Endothelial cell of umbilical vein (primary cell): ENCODE measurements at regions not wholly inside any gene's neighbourhood (a gene's known extent, or its start where the extent isn't known, plus 50 kb on each side); places are given as distances from the start of the nearest gene placed in this dataset.

Source experiments
- BruUV-seq: library from RNA; stranded (reverse); fragments of 400-500 nt; replicated peaks from 2 replicates; lab custom pipeline; 2021; lab: Mats Ljungman, UMichigan
- CTCF ChIA-PET: fragments of 300-600, 350-600 bp; sonication (Branson Sonifier 250); formaldehyde crosslinking; loops from one replicate; lab custom pipeline; 2021; ENCODE audit warnings: antibody characterized with exemption, inconsistent platforms; lab: Charles Lee
- POLR2A ChIA-PET: fragments of 300-600, 350-600 bp; sonication (Branson Sonifier 250); formaldehyde crosslinking; loops from one replicate; lab custom pipeline; 2021; ENCODE audit warnings: antibody characterized with exemption, inconsistent platforms; lab: Charles Lee
- DNase-seq: peaks from one replicate; pipeline ENCODE4 v3.0.0-alpha.2; 2011; ENCODE audit warnings: low read depth, low spot score
- FAIRE-seq: peaks from 2 replicates; lab custom pipeline; 2011; peaks lifted over from hg19 to GRCh38; lab: Jason Lieb, UNC
- H2AFZ ChIP-seq: 2 replicates; pipeline ENCODE4 v1.6.0; 2012; ENCODE audit warnings: low read depth, low read length, control low read depth, inconsistent platforms
- H3K27ac ChIP-seq: 2 replicates; pipeline ENCODE4 v1.5.1; 2011; ENCODE audit warnings: low read depth, mild to moderate bottlenecking, control low read depth, low read length, moderate library complexity; ENCODE audit not compliant: insufficient read depth
- H3K27me3 ChIP-seq, 2 experiments: 2 replicates each; pipeline versions ENCODE4 v1.6.0 to v1.6.1; 2011; ENCODE audit warnings: low read length in 2 of 2, mixed read lengths in 1 of 2; ENCODE audit not compliant: control insufficient read depth in 2 of 2, insufficient read depth in 2 of 2
- H3K36me3 ChIP-seq, 2 experiments: 2 replicates in 1 of 2; 3 replicates in 1 of 2; pipeline ENCODE4 v1.5.1; 2011; ENCODE audit warnings: low read length in 2 of 2, mild to moderate bottlenecking in 1 of 2, moderate library complexity in 1 of 2; ENCODE audit not compliant: control insufficient read depth in 2 of 2, insufficient read depth in 2 of 2; ENCODE audit errors: extremely low read depth in 1 of 2
- H3K4me1 ChIP-seq: 3 replicates; pipeline ENCODE4 v1.5.1; 2011; ENCODE audit warnings: mild to moderate bottlenecking, low read length; ENCODE audit not compliant: control insufficient read depth, insufficient read depth; ENCODE audit errors: extremely low read depth
- H3K4me2 ChIP-seq: 2 replicates; pipeline ENCODE4 v1.6.1; 2011; ENCODE audit warnings: low read length, control low read depth, mixed read lengths; ENCODE audit not compliant: insufficient read depth
- H3K4me3 ChIP-seq, 3 experiments: fragments of 200-600 bp in 1 of 3; sonication (generic), shearing (Covaris generic) in 1 of 3; replicated peaks in 1 of 3; 2 replicates each; pipeline ENCODE4 v1.5.1; 2011 to 2016; ENCODE audit warnings: control low read depth in 3 of 3, low read length in 3 of 3, mild to moderate bottlenecking in 2 of 3, inconsistent platforms in 1 of 3, low read depth in 1 of 3, moderate library complexity in 1 of 3; ENCODE audit not compliant: insufficient read depth in 1 of 3
- H3K79me2 ChIP-seq: 2 replicates; pipeline ENCODE4 v1.6.0; 2012; ENCODE audit warnings: low read length, inconsistent platforms; ENCODE audit not compliant: control insufficient read depth, insufficient read depth
- H3K9ac ChIP-seq: replicated peaks from 2 replicates; pipeline ENCODE3; 2011; ENCODE audit warnings: low read length, control low read depth; ENCODE audit not compliant: insufficient read depth; ENCODE audit errors: extremely low read depth
- H3K9me1 ChIP-seq: replicated peaks from 3 replicates; pipeline ENCODE4 v1.6.0; 2011; ENCODE audit warnings: mild to moderate bottlenecking, low read length; ENCODE audit not compliant: control insufficient read depth, insufficient read depth; ENCODE audit errors: extremely low read depth
- H3K9me3 ChIP-seq: replicated peaks from 2 replicates; pipeline ENCODE4 v1.5.1; 2012; ENCODE audit warnings: low read length, inconsistent platforms; ENCODE audit not compliant: control insufficient read depth, insufficient read depth
- H4K20me1 ChIP-seq: replicated peaks from 2 replicates; pipeline ENCODE3; 2011; ENCODE audit warnings: mild to moderate bottlenecking, low read length; ENCODE audit not compliant: control insufficient read depth, insufficient read depth; ENCODE audit errors: extremely low read depth
- CTCF ChIP-seq, 2 donors: IDR thresholded peaks; 1 replicate in 1 of 2; 2 replicates in 1 of 2; pipeline ENCODE4 v1.5.1; 2011; ENCODE audit warnings: low read length in 2 of 2, mild to moderate bottlenecking in 2 of 2, moderate library complexity in 2 of 2, control low read depth in 1 of 2, inconsistent platforms in 1 of 2, low read depth in 1 of 2; ENCODE audit not compliant: insufficient read depth in 1 of 2; ENCODE audit errors: extremely low read depth in 1 of 2
- EZH2 ChIP-seq: IDR thresholded peaks from 2 replicates; pipeline ENCODE4 v1.6.1; 2012; ENCODE audit warnings: borderline replicate concordance, low read depth, mild to moderate bottlenecking, moderate library complexity, low read length, inconsistent platforms; ENCODE audit not compliant: severe bottlenecking
- FOS ChIP-seq: IDR thresholded peaks from 2 replicates; pipeline ENCODE4 v1.6.1; 2011; ENCODE audit warnings: mild to moderate bottlenecking, low read length, moderate library complexity, borderline replicate concordance; ENCODE audit not compliant: insufficient read depth
- GATA2 ChIP-seq: IDR thresholded peaks from 2 replicates; pipeline ENCODE4 v1.7.0; 2011; ENCODE audit warnings: low read depth, mild to moderate bottlenecking, moderate library complexity, mixed read lengths, low read length; ENCODE audit not compliant: insufficient read length, insufficient read depth
- JUN ChIP-seq: IDR thresholded peaks from 2 replicates; pipeline ENCODE4 v1.6.1; 2011; ENCODE audit warnings: borderline replicate concordance, low read depth; ENCODE audit not compliant: insufficient read length, insufficient read depth
- MAX ChIP-seq: IDR thresholded peaks from 2 replicates; pipeline ENCODE4 v1.6.1; 2011; ENCODE audit not compliant: insufficient read depth, insufficient read length
- MYC ChIP-seq: IDR thresholded peaks from one replicate; pipeline ENCODE4 v1.6.1; 2011; ENCODE audit warnings: mild to moderate bottlenecking, low read depth, low read length
- POLR2A ChIP-seq: IDR thresholded peaks from 2 replicates; pipeline ENCODE4 v1.6.1; 2012; ENCODE audit warnings: low read depth, mild to moderate bottlenecking, control low read depth, low read length
- POLR2AphosphoS5 ChIP-seq: IDR thresholded peaks from 2 replicates; pipeline ENCODE4 v1.6.1; 2012; ENCODE audit warnings: low read depth, mild to moderate bottlenecking, control low read depth, low read length, moderate library complexity; ENCODE audit not compliant: insufficient read depth
- dilution Hi-C: fragments of 300-500 bp; cut with MboI; formaldehyde crosslinking; loops from one replicate; pipeline ENCODE4 v1.15.0; 2019; ENCODE audit warnings: low sequenced_read_pairs; ENCODE audit not compliant: extremely low pct_ligation_motif_present
- intact Hi-C: fragments of 100-400 bp; cut with micrococcal nuclease; formaldehyde crosslinking; loops from one replicate; pipeline ENCODE4 v1.10.0; 2022

GRCh38 chr15:87618203-87618725 is 638.3 kb downstream of the NTRK3 start:
- intact Hi-C loops = loop anchor here (10.0 kb wide), 2 partner anchors 137 to 627 kb away; no protein-coding TSS in a partner anchor
- Histone ChIP-seq H3K4me2 (peak overlapping the region; percentile 64), H3K79me2 (no peaks in the 10 kb centered on the region), H3K9ac (no peak overlapping the region), H2AFZ (no peak overlapping the region), H3K4me3 (no peak overlapping the region), H3K27ac (peak overlapping the region; percentile 63), H4K20me1 (no peaks in the 10 kb centered on the region), H3K9me1 (no peaks in the 10 kb centered on the region), H3K4me1 (peaks cover 11% of the 10 kb centered on the region), H3K9me3 (no peaks in the 10 kb centered on the region), H3K27me3 (no peaks in the 10 kb centered on the region), H3K36me3 (no peaks in the 10 kb centered on the region)
- no peak for DNase-seq
- BruUV-seq = no TSS peak
- POLR2A ChIA-PET = no interaction called here
- dilution Hi-C loops = no loop called here
- no peak for FAIRE-seq
- TF ChIP-seq MAX = no peak
- TF ChIP-seq MYC = no peak
- no peak for TF ChIP-seq EZH2
- CTCF ChIA-PET = interaction anchor here (1.1 kb wide), 1 partner anchor 11 kb away, joined by 3 read pairs; no protein-coding TSS in a partner anchor

GRCh38 chr15:87614704-87615103 is 641.8 kb downstream of the NTRK3 start:
- ChIA-PET POLR2A (interaction anchor here (0.7 kb wide), 1 partner anchor 45 kb away, joined by 4 read pairs; no protein-coding TSS in a partner anchor), CTCF (interaction anchor here (0.6 kb wide), 1 partner anchor 78 kb away, joined by 3 read pairs; no protein-coding TSS in a partner anchor)
- intact Hi-C loops (loop anchor here (10.0 kb wide), 2 partner anchors 140 to 630 kb away; no protein-coding TSS in a partner anchor), dilution Hi-C loops (no loop called here)
- no peak overlapping the region for H3K27ac ChIP-seq
- H3K4me1 ChIP-seq = peaks cover 28% of the 10 kb centered on the region
- no peaks in the 10 kb centered on the region for H3K79me2 ChIP-seq
- no peak overlapping the region for H3K9ac ChIP-seq
- no peak overlapping the region for H3K4me2 ChIP-seq
- no peak overlapping the region for H2AFZ ChIP-seq
- no peaks in the 10 kb centered on the region for H3K27me3 ChIP-seq
- no peak overlapping the region for H3K4me3 ChIP-seq
- H3K9me3 ChIP-seq = no peaks in the 10 kb centered on the region
- no TSS peak for BruUV-seq
- DNase-seq (no peak), FAIRE-seq (no peak)
- no peaks in the 10 kb centered on the region for H4K20me1 ChIP-seq
- no peaks in the 10 kb centered on the region for H3K36me3 ChIP-seq
- TF ChIP-seq MAX (no peak), JUN (no peak), FOS (no peak), EZH2 (no peak), POLR2AphosphoS5 (no peak), MYC (no peak), POLR2A (no peak), CTCF (IDR thresholded peaks at IDR 0.05; ENCODE audit: extremely low read depth in 1 of 2, insufficient read depth in 1 of 2, low read depth in 1 of 2, low read length in 2 of 2) (no peak), GATA2 (no peak)
- no peaks in the 10 kb centered on the region for H3K9me1 ChIP-seq
